Smooth muscle cell (in vitro differentiated cells): ENCODE measurements at regions not wholly inside any gene's neighbourhood (a gene's known extent, or its start where the extent isn't known, plus 50 kb on each side); places are given as distances from the start of the nearest gene placed in this dataset.

ENCODE experiments used
- DNase-seq: peaks from one replicate; lab custom pipeline; 2025; ENCODE audit not compliant: unreplicated experiment; lab: John Stamatoyannopoulos, UW
- H2AFZ ChIP-seq: fragments of 200-600 bp; sonication (generic); 2 replicates; pipeline ENCODE4 v1.6.0; 2016; ENCODE audit warnings: antibody characterized with exemption, low read depth, mild to moderate bottlenecking
- H3F3A ChIP-seq: fragments of 200-600 bp; sonication (generic); 2 replicates; pipeline ENCODE4 v1.6.0; 2017; ENCODE audit warnings: antibody characterized with exemption, low read depth
- H3K27ac ChIP-seq: fragments of 200-600 bp; sonication (generic); 2 replicates; pipeline ENCODE4 v1.5.1; 2016; ENCODE audit warnings: low read depth, mild to moderate bottlenecking
- H3K27me3 ChIP-seq: fragments of 200-600 bp; sonication (generic); 2 replicates; pipeline ENCODE4 v1.6.1; 2016; ENCODE audit warnings: low read depth, mild to moderate bottlenecking
- H3K36me3 ChIP-seq: fragments of 200-600 bp; sonication (generic); 2 replicates; pipeline ENCODE4 v1.5.1; 2016; ENCODE audit warnings: low read depth
- H3K4me1 ChIP-seq: fragments of 200-600 bp; sonication (generic); 2 replicates; pipeline ENCODE4 v1.5.1; 2016; ENCODE audit warnings: low read depth
- H3K4me2 ChIP-seq: fragments of 200-600 bp; sonication (generic); 2 replicates; pipeline ENCODE4 v1.6.0; 2016; ENCODE audit warnings: mild to moderate bottlenecking
- H3K4me3 ChIP-seq: fragments of 200-600 bp; sonication (generic); 2 replicates; pipeline ENCODE4 v1.5.1; 2016; ENCODE audit warnings: mild to moderate bottlenecking
- H3K79me2 ChIP-seq: fragments of 200-600 bp; sonication (generic); 2 replicates; pipeline ENCODE4 v1.6.0; 2016; ENCODE audit warnings: low read depth, mild to moderate bottlenecking
- H3K9ac ChIP-seq: fragments of 200-600 bp; sonication (generic); 2 replicates; pipeline ENCODE4 v1.6.0; 2016; ENCODE audit warnings: low read depth
- H3K9me3 ChIP-seq: fragments of 200-600 bp; sonication (generic); replicated peaks from 2 replicates; pipeline ENCODE4 v1.5.1; 2016; ENCODE audit warnings: low read depth
- H4K20me1 ChIP-seq: fragments of 200-600 bp; sonication (generic); 2 replicates; pipeline ENCODE4 v1.6.0; 2016; ENCODE audit warnings: low read depth
- CTCF ChIP-seq: fragments of 200-600 bp; sonication (generic); IDR thresholded peaks from 2 replicates; pipeline ENCODE4 v1.5.1; 2017; ENCODE audit warnings: borderline replicate concordance, mild to moderate bottlenecking, antibody characterized with exemption; ENCODE audit not compliant: insufficient read depth, poor library complexity, severe bottlenecking
- WGBS: methylation state at CpG from one replicate; pipeline ENCODE4 v1.1.7; 2016; ENCODE audit warnings: low lambda C conversion rate; 5-methylcytosine and 5-hydroxymethylcytosine counted together

GRCh38 chr15:29633971-29634370 lies 188.3 kb downstream of the TJP1 start:
- no peak overlapping the region for H3K27ac ChIP-seq
- H3K4me1 ChIP-seq, result no peaks in the 10 kb centered on the region
- H3K9me3 ChIP-seq, result no peaks in the 10 kb centered on the region
- no peaks in the 10 kb centered on the region for H3F3A ChIP-seq
- no peaks in the 10 kb centered on the region for H3K27me3 ChIP-seq
- H3K36me3 ChIP-seq, result no peaks in the 10 kb centered on the region
- no peaks in the 10 kb centered on the region for H4K20me1 ChIP-seq
- H3K4me2 ChIP-seq, result no peak overlapping the region
- H2AFZ ChIP-seq, result no peak overlapping the region
- no peak for TF ChIP-seq CTCF
- no peaks in the 10 kb centered on the region for H3K79me2 ChIP-seq
- H3K4me3 ChIP-seq, result no peak overlapping the region
- WGBS, result 90% methylated on average over 7 of the region's 7 CpGs
- no peak overlapping the region for H3K9ac ChIP-seq
- DNase-seq, result no peak

DNA sequence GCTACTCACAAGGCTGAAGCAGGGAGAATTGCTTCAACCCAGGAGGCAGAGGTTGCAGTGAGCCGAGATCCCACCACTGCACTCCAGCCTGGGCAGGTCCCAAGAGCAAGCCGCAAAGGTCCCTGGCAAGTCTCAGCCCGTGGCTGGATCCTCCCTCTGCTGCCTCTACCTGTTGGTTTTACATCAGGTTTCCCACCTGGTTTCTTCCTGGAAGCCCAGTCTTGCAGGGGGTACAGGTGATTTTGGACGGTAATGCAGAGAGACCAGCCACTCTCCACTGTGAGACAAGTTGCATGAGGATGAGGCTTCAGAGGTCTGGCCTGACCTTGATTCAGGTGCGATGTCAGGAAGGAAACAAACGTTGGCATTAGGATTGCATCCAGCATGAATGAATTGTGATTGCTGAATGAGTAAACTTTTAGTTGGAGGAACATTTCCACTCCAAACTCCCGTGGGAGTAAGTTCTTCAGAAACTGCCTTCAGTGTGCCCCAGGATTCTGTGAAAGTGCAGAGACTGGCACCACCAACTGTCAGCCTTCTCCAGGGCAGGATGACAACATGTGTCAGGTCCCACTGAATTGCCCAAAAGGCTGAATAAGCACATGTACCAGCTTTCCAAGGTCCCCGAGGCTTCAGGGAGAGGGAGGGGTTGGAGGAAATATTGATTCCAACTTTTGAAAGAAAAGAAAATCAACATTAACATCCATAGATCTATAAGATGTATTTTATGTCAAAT lies 189.4 kb downstream of the TJP1 start:
- Histone ChIP-seq H2AFZ (no peak overlapping the region), H3K4me2 (no peak overlapping the region), H3K9ac (no peak overlapping the region), H3K4me3 (no peak overlapping the region), H3K9me3 (no peaks in the 10 kb centered on the region), H3K27ac (no peak overlapping the region), H3K27me3 (no peaks in the 10 kb centered on the region), H4K20me1 (no peaks in the 10 kb centered on the region), H3K4me1 (no peaks in the 10 kb centered on the region), H3K79me2 (no peaks in the 10 kb centered on the region), H3F3A (no peaks in the 10 kb centered on the region), H3K36me3 (no peaks in the 10 kb centered on the region)
- no peak for TF ChIP-seq CTCF
- WGBS, result 87% methylated on average over 8 of the region's 8 CpGs
- DNase-seq, result no peak

GRCh38 chr15:29631076-29632070 lies 190.9 kb downstream of the TJP1 start:
- Histone ChIP-seq H3K36me3 (no peaks in the 10 kb centered on the region), H3K4me1 (no peaks in the 10 kb centered on the region), H2AFZ (no peak overlapping the region), H3K27ac (no peak overlapping the region), H3K27me3 (no peaks in the 10 kb centered on the region), H3K4me2 (no peak overlapping the region), H3K9ac (no peak overlapping the region), H3K4me3 (no peak overlapping the region), H3K9me3 (no peaks in the 10 kb centered on the region), H3K79me2 (no peaks in the 10 kb centered on the region), H3F3A (no peaks in the 10 kb centered on the region), H4K20me1 (no peaks in the 10 kb centered on the region)
- no peak for DNase-seq
- no peak for TF ChIP-seq CTCF
- 77% methylated on average over 10 of the region's 10 CpGs for WGBS
